Lung (tissue), 1 donor: ENCODE measurements at regions not wholly inside any gene's neighbourhood (a gene's known extent, or its start where the extent isn't known, plus 50 kb on each side); places are given as distances from the start of the nearest gene placed in this dataset. TPM values are rescaled to one million over a fixed set of nuclear protein-coding genes. Genes with fewer than 3 reads are reported as not detected.

Source experiments
- small RNA-seq: library from RNA; depleted of rRNA; stranded (forward); fragments of <200 nt; gene quantifications from one replicate; pipeline ENCODE3, GENCODE V24; 2014; ENCODE audit warnings: low replicate concordance

Small RNA genes in the stretch of these regions (small RNA-seq; reads per million reads assigned to genes)
- gene RN7SKP164 = not detected
